Gastroesophageal sphincter (tissue), 3 donors: ENCODE measurements at regions not wholly inside any gene's neighbourhood (a gene's known extent, or its start where the extent isn't known, plus 50 kb on each side); places are given as distances from the start of the nearest gene placed in this dataset.

Experiments
- EP300 ChIP-seq: sonication (generic); formaldehyde crosslinking; IDR thresholded peaks from one replicate; pipeline ENCODE4 v1.6.1; 2017; ENCODE audit warnings: antibody characterized with exemption, mild to moderate bottlenecking
- POLR2A ChIP-seq, 2 donors: fragments of 450-650 bp; IDR thresholded peaks; one replicate each; pipeline ENCODE4 v1.6.1; 2017; ENCODE audit warnings: antibody characterized with exemption in 2 of 2, mild to moderate bottlenecking in 2 of 2, moderate library complexity in 1 of 2
- TF ChIP-seq, protein P1 (sequence below), 4 experiments: fragments of 200-600 bp in 2 of 4; fragments of 450-650 bp in 2 of 4; sonication (generic) in 1 of 4; IDR thresholded peaks; one replicate each; pipeline ENCODE4 v1.5.1; 2017 to 2019; ENCODE audit warnings: antibody characterized with exemption in 4 of 4, mild to moderate bottlenecking in 2 of 4, moderate library complexity in 2 of 4

- TF ChIP-seq, protein P1, sequence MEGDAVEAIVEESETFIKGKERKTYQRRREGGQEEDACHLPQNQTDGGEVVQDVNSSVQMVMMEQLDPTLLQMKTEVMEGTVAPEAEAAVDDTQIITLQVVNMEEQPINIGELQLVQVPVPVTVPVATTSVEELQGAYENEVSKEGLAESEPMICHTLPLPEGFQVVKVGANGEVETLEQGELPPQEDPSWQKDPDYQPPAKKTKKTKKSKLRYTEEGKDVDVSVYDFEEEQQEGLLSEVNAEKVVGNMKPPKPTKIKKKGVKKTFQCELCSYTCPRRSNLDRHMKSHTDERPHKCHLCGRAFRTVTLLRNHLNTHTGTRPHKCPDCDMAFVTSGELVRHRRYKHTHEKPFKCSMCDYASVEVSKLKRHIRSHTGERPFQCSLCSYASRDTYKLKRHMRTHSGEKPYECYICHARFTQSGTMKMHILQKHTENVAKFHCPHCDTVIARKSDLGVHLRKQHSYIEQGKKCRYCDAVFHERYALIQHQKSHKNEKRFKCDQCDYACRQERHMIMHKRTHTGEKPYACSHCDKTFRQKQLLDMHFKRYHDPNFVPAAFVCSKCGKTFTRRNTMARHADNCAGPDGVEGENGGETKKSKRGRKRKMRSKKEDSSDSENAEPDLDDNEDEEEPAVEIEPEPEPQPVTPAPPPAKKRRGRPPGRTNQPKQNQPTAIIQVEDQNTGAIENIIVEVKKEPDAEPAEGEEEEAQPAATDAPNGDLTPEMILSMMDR (IDR thresholded peaks at IDR 0.05), result no peak
- TF ChIP-seq POLR2A (IDR thresholded peaks at IDR 0.05) (no peak), EP300 (no peak)
Measured at GRCh38 chr2:160596441-160596840, 102.8 kb upstream of the RBMS1 start.
